ENCODE measurements at regions not wholly inside any gene's neighbourhood (a gene's known extent, or its start where the extent isn't known, plus 50 kb on each side); places are given as distances from the start of the nearest gene placed in this dataset.

- Histone ChIP-seq H3K4me1 (ENCODE audit: control insufficient read depth, extremely low read depth, insufficient read depth, low read length) (no peaks in the 10 kb centered on the region), H3K9me3 (ENCODE audit: control insufficient read depth, low read depth, low read length) (no peaks in the 10 kb centered on the region), H3K27ac (ENCODE audit: control insufficient read depth, insufficient read depth, low read length) (no peak overlapping the region), H3K9ac (ENCODE audit: control insufficient read depth, extremely low read depth, insufficient read depth, low read length) (no peak overlapping the region), H3K79me2 (ENCODE audit: control insufficient read depth, insufficient read depth, low read length) (no peaks in the 10 kb centered on the region), H3K36me3 (ENCODE audit: control insufficient read depth in 2 of 2, extremely low read depth in 1 of 2, insufficient read depth in 2 of 2, low read length in 2 of 2) (no peaks in the 10 kb centered on the region), H4K20me1 (ENCODE audit: control insufficient read depth, extremely low read depth, insufficient read depth, low read length) (no peaks in the 10 kb centered on the region), H3K4me2 (ENCODE audit: control insufficient read depth, extremely low read depth, insufficient read depth, low read depth, low read length) (no peak overlapping the region), H3K4me3 (ENCODE audit: control insufficient read depth in 2 of 3, extremely low read depth in 1 of 3, insufficient read depth in 2 of 3, low read depth in 1 of 3, low read length in 3 of 3) (no peak overlapping the region), H3K27me3 (ENCODE audit: control insufficient read depth, extremely low read depth, insufficient read depth, low read length) (no peaks in the 10 kb centered on the region), H2AFZ (ENCODE audit: control insufficient read depth, low read length) (no peak overlapping the region), H3K9me1 (ENCODE audit: control insufficient read depth, extremely low read depth, insufficient read depth, low read length) (no peaks in the 10 kb centered on the region)
- no peak for TF ChIP-seq EZH2 (IDR thresholded peaks at IDR 0.05; ENCODE audit: low read length)
- TF ChIP-seq, protein P1, sequence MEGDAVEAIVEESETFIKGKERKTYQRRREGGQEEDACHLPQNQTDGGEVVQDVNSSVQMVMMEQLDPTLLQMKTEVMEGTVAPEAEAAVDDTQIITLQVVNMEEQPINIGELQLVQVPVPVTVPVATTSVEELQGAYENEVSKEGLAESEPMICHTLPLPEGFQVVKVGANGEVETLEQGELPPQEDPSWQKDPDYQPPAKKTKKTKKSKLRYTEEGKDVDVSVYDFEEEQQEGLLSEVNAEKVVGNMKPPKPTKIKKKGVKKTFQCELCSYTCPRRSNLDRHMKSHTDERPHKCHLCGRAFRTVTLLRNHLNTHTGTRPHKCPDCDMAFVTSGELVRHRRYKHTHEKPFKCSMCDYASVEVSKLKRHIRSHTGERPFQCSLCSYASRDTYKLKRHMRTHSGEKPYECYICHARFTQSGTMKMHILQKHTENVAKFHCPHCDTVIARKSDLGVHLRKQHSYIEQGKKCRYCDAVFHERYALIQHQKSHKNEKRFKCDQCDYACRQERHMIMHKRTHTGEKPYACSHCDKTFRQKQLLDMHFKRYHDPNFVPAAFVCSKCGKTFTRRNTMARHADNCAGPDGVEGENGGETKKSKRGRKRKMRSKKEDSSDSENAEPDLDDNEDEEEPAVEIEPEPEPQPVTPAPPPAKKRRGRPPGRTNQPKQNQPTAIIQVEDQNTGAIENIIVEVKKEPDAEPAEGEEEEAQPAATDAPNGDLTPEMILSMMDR (optimal IDR thresholded peaks at IDR 0.05 in 1 of 3, IDR thresholded peaks at IDR 0.05 in 1 of 3, conservative IDR thresholded peaks at IDR 0.05 in 1 of 3; ENCODE audit: extremely low read depth in 1 of 3, insufficient read depth in 2 of 3, low read length in 3 of 3), result no peak
- dilution Hi-C loops (cut with MboI; ENCODE audit: extremely low pct_ligation_motif_present, low sequenced_read_pairs), result no loop called here
- no peak for FAIRE-seq
- DNase-seq (ENCODE audit: low read depth, low spot score), result no peak
These were observed 182.2 kb downstream of the ZNF486 start for GRCh38 chr19:20349206-20349605.

DNA sequence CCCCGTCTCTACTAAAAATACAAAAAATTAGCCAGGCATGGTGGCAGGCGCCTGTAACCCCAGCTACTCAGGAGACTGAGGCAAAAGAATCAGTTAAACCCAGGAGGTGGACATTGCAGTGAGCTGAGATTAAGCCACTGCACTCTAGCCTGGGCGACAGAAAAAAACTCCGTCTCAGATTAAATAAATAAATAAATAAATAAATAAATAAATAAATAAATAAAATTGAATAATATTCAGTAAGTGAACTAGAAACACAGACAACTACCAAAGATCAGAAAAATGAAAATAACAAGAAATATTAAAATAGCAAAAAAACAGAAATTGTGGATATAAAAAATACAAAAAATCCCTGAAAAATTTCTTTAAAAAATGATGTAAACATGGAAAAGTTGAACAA, 172.4 kb downstream of the ZNF486 start:
- no peak overlapping the region for H3K9ac ChIP-seq (ENCODE audit: control insufficient read depth, extremely low read depth, insufficient read depth, low read length)
- H4K20me1 ChIP-seq (ENCODE audit: control insufficient read depth, extremely low read depth, insufficient read depth, low read length), result no peaks in the 10 kb centered on the region

More for the DNA sequence above, 172.4 kb downstream of the ZNF486 start:
- H3K9me1 ChIP-seq (ENCODE audit: control insufficient read depth, extremely low read depth, insufficient read depth, low read length), result no peaks in the 10 kb centered on the region
- no peak overlapping the region for H3K4me2 ChIP-seq (ENCODE audit: control insufficient read depth, extremely low read depth, insufficient read depth, low read depth, low read length)
- H2AFZ ChIP-seq (ENCODE audit: control insufficient read depth, low read length), result no peak overlapping the region
- no peaks in the 10 kb centered on the region for H3K27me3 ChIP-seq (ENCODE audit: control insufficient read depth, extremely low read depth, insufficient read depth, low read length)
- H3K4me3 ChIP-seq (ENCODE audit: control insufficient read depth in 2 of 3, extremely low read depth in 1 of 3, insufficient read depth in 2 of 3, low read depth in 1 of 3, low read length in 3 of 3), result no peak overlapping the region
- dilution Hi-C loops (cut with MboI; ENCODE audit: extremely low pct_ligation_motif_present, low sequenced_read_pairs), result no loop called here
- H3K27ac ChIP-seq (ENCODE audit: control insufficient read depth, insufficient read depth, low read length), result no peak overlapping the region
- no peaks in the 10 kb centered on the region for H3K79me2 ChIP-seq (ENCODE audit: control insufficient read depth, insufficient read depth, low read length)
- FAIRE-seq, result no peak
- DNase-seq (ENCODE audit: low read depth, low spot score), result no peak
- H3K9me3 ChIP-seq (ENCODE audit: control insufficient read depth, low read depth, low read length), result no peaks in the 10 kb centered on the region
- no peaks in the 10 kb centered on the region for H3K36me3 ChIP-seq (ENCODE audit: control insufficient read depth in 2 of 2, extremely low read depth in 1 of 2, insufficient read depth in 2 of 2, low read length in 2 of 2)
- TF ChIP-seq, protein P1 (optimal IDR thresholded peaks at IDR 0.05 in 1 of 3, IDR thresholded peaks at IDR 0.05 in 1 of 3, conservative IDR thresholded peaks at IDR 0.05 in 1 of 3; ENCODE audit: extremely low read depth in 1 of 3, insufficient read depth in 2 of 3, low read length in 3 of 3), result no peak
- no peak for TF ChIP-seq EZH2 (IDR thresholded peaks at IDR 0.05; ENCODE audit: low read length)
- no peaks in the 10 kb centered on the region for H3K4me1 ChIP-seq (ENCODE audit: control insufficient read depth, extremely low read depth, insufficient read depth, low read length)

Measured in keratinocyte (primary cell).